GM23248 (cell line): ENCODE measurements at regions not wholly inside any gene's neighbourhood (a gene's known extent, or its start where the extent isn't known, plus 50 kb on each side); places are given as distances from the start of the nearest gene placed in this dataset.

Source experiments
- EZH2 ChIP-seq: fragments of 200-600 bp; sonication (generic); IDR thresholded peaks from 2 replicates; pipeline ENCODE4 v1.6.1; 2018; ENCODE audit warnings: antibody characterized with exemption, mild to moderate bottlenecking; ENCODE audit not compliant: insufficient read depth, poor library complexity, severe bottlenecking
- EZH2phosphoT487 ChIP-seq: fragments of 200-600 bp; sonication (generic); IDR thresholded peaks from 2 replicates; pipeline ENCODE4 v1.6.1; 2018; ENCODE audit warnings: antibody characterized with exemption, moderate library complexity, mild to moderate bottlenecking, low read depth; ENCODE audit not compliant: insufficient read depth

DNA sequence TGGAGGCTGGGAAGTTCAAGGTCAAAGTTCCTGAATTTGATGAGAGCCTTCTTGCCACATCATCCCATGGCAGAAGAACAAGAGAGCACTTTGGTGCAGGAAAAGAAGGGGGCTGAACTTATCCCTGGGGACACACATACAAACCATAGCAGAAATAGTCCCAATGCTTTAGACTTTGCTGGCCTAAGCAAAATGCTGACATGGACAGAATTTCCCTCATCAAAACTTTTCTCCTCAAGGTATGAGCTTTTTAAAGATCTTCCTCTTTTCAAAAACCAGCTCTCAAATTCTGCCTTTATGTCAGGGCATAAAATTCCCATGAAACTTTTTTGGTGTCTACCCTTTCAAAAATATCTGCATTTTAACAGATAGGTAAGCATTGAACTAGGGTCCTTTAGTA, 341.8 kb upstream of the SMARCA2 start:
- TF ChIP-seq EZH2 (no peak), EZH2phosphoT487 (no peak)
